Left lung (tissue), 4 donors: ENCODE measurements at regions not wholly inside any gene's neighbourhood (a gene's known extent, or its start where the extent isn't known, plus 50 kb on each side); places are given as distances from the start of the nearest gene placed in this dataset.

Experiments
- ATAC-seq: fragments of 200-7000 bp; cut with Tn5 transposase; one replicate; pipeline ENCODE4 v1.9.1; 2020; ENCODE audit warnings: moderate library complexity
- DNase-seq, 4 donors: peaks; one replicate each; pipeline ENCODE4 v3.0.0-alpha.2; 2013 to 2020
- H3K27ac ChIP-seq, 2 donors: fragments of 200-600 bp; sonication (generic) in 1 of 2; one replicate each; pipeline versions ENCODE4 v1.5.0 to v1.8.0; 2020 to 2021
- H3K27me3 ChIP-seq, 2 donors: fragments of 200-600 bp; sonication (generic) in 1 of 2; one replicate each; pipeline versions ENCODE4 v1.5.0 to v1.8.0; 2020 to 2021
- H3K36me3 ChIP-seq, 2 donors: fragments of 200-600 bp; sonication (generic) in 1 of 2; one replicate each; pipeline versions ENCODE4 v1.5.0 to v1.8.0; 2020 to 2021
- H3K4me1 ChIP-seq, 2 donors: fragments of 200-600 bp; one replicate each; pipeline ENCODE4 v1.8.0; 2021
- H3K4me3 ChIP-seq, 2 donors: fragments of 200-600 bp; sonication (generic) in 1 of 2; one replicate each; pipeline versions ENCODE4 v1.5.0 to v1.8.0; 2020 to 2021; ENCODE audit warnings: mild to moderate bottlenecking in 1 of 2
- H3K9me3 ChIP-seq, 2 donors: fragments of 200-600 bp; sonication (generic) in 1 of 2; one replicate each; pipeline versions ENCODE4 v1.5.0 to v1.8.0; 2020 to 2021
- CTCF ChIP-seq, 2 donors: fragments of 200-600 bp; sonication (generic) in 1 of 2; IDR thresholded peaks; one replicate each; pipeline versions ENCODE4 v1.5.0 to v1.8.0; 2021; ENCODE audit warnings: antibody characterized with exemption in 2 of 2
- intact Hi-C, 2 donors: fragments of 100-400 bp; cut with DNase I; formaldehyde crosslinking; loops; one replicate each; pipeline versions ENCODE4 v1.11.2 to v1.14.2; 2022
- donor health status: DM: no; HTN: yes; CAD: no.
- donor health status: DM: no; HTN: no; CAD: no.

GRCh38 chr5:54679686-54680085, 162.1 kb downstream of the SNX18 start:
- no peak overlapping the region for H3K4me3 ChIP-seq
- ATAC-seq: no peak
- intact Hi-C loops: no loop called here

DNA sequence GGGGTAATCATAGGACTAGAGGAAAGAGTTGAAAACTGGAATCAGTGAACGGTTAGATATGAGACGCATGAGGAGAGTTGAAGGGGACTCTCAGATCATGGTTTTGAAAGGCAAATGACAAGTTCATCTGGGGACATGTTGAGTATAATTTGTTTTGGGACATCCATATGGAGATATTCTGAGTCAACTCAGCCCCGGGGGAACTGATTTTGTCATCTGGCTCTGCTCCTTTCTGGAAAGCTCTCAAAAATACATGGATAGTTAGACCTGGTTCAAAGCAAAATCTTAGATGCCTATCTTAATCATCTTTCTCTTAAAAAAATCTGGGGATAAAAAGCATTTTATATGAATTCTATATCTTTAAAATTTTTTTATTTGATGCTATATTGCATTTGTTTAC, 161.2 kb downstream of the SNX18 start:
- Histone ChIP-seq H3K4me1 (peaks cover 0 to 34% of the 10 kb centered on the region in 2 donors), H3K27me3 (no peaks in the 10 kb centered on the region), H3K36me3 (no peaks in the 10 kb centered on the region), H3K27ac (no peak overlapping the region), H3K9me3 (no peaks in the 10 kb centered on the region), H3K4me3 (no peak overlapping the region)
- DNase-seq: no peak
- ATAC-seq: no peak
- no peak for TF ChIP-seq CTCF (IDR thresholded peaks at IDR 0.05)
- intact Hi-C loops: no loop called here

More at GRCh38 chr5:54679686-54680085, 162.1 kb downstream of the SNX18 start:
- Histone ChIP-seq H3K27me3 (no peaks in the 10 kb centered on the region), H3K36me3 (no peaks in the 10 kb centered on the region), H3K9me3 (no peaks in the 10 kb centered on the region), H3K4me1 (peaks cover 0 to 25% of the 10 kb centered on the region in 2 donors), H3K27ac (no peak overlapping the region)
- no peak for DNase-seq
- TF ChIP-seq CTCF (IDR thresholded peaks at IDR 0.05): no peak

DNA sequence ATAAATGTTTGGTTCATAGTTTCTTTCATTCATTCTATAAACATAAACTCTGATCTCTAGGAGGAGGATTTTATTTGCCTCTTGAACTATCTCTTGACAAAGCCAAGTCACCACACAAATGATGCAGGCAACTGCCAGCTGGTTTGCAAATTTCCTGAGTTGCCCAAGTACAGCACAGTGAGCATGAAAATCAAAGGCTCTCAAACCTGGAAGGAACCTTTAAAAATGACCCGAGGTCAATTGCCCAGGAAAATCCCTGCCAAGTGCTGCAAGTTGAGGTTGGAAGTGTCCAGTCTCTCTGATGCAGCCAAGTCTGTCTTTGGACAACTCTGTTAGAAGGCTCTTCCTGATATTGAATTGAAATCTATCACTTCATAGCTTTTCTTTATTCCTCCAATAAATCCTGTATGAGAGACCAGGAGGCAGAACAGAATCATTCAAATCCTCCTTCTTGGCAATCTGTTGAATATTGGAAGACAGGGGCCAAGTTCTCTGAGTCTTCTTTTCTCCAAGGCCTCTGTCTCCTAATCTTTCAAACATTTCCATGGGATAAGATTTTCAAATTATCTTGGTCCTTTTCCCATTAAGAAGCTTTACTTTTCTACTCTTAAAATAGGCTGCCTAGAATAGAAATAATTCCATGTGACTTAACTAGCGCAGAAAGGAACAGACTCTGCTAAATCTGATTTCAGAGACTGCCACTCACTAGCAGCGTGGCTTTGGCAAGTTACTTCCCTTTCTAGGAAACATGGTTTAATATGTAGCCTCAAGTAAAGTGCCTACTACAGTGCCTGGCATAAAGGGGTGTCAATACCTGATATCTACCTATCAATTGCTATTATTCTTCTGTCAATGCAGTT, 159.2 kb downstream of the SNX18 start:
- DNase-seq: no peak
- no peaks in the 10 kb centered on the region for H3K27me3 ChIP-seq
- H3K4me1 ChIP-seq: peaks cover 5 to 55% of the 10 kb centered on the region in 2 donors
- H3K27ac ChIP-seq: peak overlapping the region in 1 of 2 donors; percentile 59
- no peaks in the 10 kb centered on the region for H3K36me3 ChIP-seq
- no peak for TF ChIP-seq CTCF (IDR thresholded peaks at IDR 0.05)
- H3K4me3 ChIP-seq: no peak overlapping the region
- ATAC-seq: peak; percentile 18
- no peaks in the 10 kb centered on the region for H3K9me3 ChIP-seq
- intact Hi-C loops: no loop called here

DNA sequence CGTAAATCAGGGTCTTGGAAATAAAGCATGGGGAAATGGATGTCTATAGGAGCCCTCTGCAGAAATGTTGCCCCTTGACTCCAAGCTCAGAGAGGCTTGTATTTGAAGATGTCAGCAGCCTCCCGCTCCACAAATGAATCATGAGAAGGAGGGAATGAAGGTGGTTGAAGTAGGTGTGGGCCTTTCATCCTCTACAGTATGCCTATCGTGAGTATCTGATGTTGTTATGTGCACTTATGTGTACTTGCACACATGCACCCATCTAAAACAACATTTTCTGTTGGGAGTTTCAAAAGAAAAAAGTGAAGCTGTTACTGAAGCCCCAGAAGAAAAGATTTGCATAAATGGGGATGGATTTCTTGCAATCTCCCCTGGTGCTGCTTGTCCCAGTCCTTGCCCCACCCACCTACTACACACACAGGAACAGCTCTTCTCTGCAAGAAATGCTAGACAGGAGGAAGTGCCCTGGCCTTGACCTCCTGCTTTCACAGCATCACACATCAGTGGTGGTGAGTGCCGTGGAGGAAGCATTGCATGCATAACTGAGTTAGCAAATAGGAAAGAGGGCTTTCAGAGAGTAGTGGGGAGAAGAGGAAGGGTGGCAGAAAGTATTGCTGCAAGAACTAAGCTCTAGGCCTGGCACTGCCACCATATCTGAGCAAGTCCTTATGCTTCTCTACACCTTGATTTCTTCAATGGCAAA, 156.1 kb downstream of the SNX18 start:
- Histone ChIP-seq H3K4me1 (peaks cover 18 to 82% of the 10 kb centered on the region in 2 donors), H3K27ac (peak overlapping the region in 1 of 2 donors; percentile 87), H3K9me3 (no peaks in the 10 kb centered on the region), H3K27me3 (no peaks in the 10 kb centered on the region), H3K36me3 (no peaks in the 10 kb centered on the region), H3K4me3 (no peak overlapping the region)
- intact Hi-C loops: no loop called here
- ATAC-seq (peak; percentile 60), DNase-seq (peak in 2 of 4 donors; percentile 83 to 87)
- no peak for TF ChIP-seq CTCF (IDR thresholded peaks at IDR 0.05)

DNA sequence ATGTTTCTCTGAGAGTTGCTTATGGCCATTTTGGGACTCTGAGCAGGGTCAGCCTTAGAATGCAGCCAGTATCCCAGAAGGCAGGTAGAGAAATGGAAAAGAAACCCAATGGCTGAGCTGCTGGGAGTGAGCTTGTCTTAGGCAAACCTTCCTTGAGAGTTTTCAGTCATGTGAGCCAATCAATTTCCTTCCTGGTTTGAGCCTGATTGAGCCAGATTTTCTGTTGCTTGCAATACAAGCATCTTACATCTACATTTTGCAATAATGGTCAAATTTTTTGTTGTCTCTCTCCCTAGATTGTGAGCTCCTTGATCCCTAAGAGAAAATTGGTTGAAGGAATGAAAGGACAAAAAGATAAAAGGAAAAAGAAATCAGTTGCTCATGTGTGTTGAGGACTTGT, 155.3 kb downstream of the SNX18 start:
- no peak for DNase-seq
- H3K27ac ChIP-seq: peak overlapping the region in 1 of 2 donors; percentile 87
- H3K4me1 ChIP-seq: peaks cover 18 to 82% of the 10 kb centered on the region in 2 donors

More for the DNA sequence above, 155.3 kb downstream of the SNX18 start:
- Histone ChIP-seq H3K9me3 (peaks cover 0 to 6% of the 10 kb centered on the region in 2 donors), H3K27me3 (no peaks in the 10 kb centered on the region), H3K36me3 (no peaks in the 10 kb centered on the region), H3K4me3 (no peak overlapping the region)
- intact Hi-C loops: no loop called here
- ATAC-seq: no peak
- TF ChIP-seq CTCF (IDR thresholded peaks at IDR 0.05): no peak
